ENCODE measurements at regions not wholly inside any gene's neighbourhood (a gene's known extent, or its start where the extent isn't known, plus 50 kb on each side); places are given as distances from the start of the nearest gene placed in this dataset.

GRCh38 chr11:16607675-16608644 is 130.5 kb upstream of the C11orf58 start:
- no peaks in the 10 kb centered on the region for H3K27me3 ChIP-seq (ENCODE audit: insufficient read depth, low read length, poor library complexity, severe bottlenecking)
- no peaks in the 10 kb centered on the region for H3F3A ChIP-seq (ENCODE audit: low read depth)
- no peak for TF ChIP-seq CTCF (conservative IDR thresholded peaks at IDR 0.05; ENCODE audit: low read length)
- no peak overlapping the region for H3K9ac ChIP-seq (ENCODE audit: low read depth, low read length, poor library complexity, severe bottlenecking)
- H4K20me1 ChIP-seq (ENCODE audit: insufficient read depth, low read length, poor library complexity, severe bottlenecking), result no peaks in the 10 kb centered on the region
- no peak overlapping the region for H2AFZ ChIP-seq (ENCODE audit: low read length)
- no peaks in the 10 kb centered on the region for H3K9me2 ChIP-seq (replicated peaks; ENCODE audit: low read depth, low read length)
- H3K9me3 ChIP-seq (ENCODE audit: insufficient read depth, low read depth, low read length), result no peaks in the 10 kb centered on the region
- no peaks in the 10 kb centered on the region for H3K79me2 ChIP-seq (ENCODE audit: insufficient read depth, low read length)
- no peak overlapping the region for H3K4me3 ChIP-seq (ENCODE audit: low read length, poor library complexity, severe bottlenecking)
- no peaks in the 10 kb centered on the region for H3K4me1 ChIP-seq (ENCODE audit: insufficient read depth, low read length, poor library complexity, severe bottlenecking)
- no peaks in the 10 kb centered on the region for H3K36me3 ChIP-seq (ENCODE audit: insufficient read depth, low read length)
- H3K4me2 ChIP-seq (ENCODE audit: low read depth, low read length, poor library complexity, severe bottlenecking), result no peak overlapping the region

- Histone ChIP-seq H3K79me2 (ENCODE audit: insufficient read depth, low read length) (no peaks in the 10 kb centered on the region), H2AFZ (ENCODE audit: low read length) (no peak overlapping the region), H3K4me3 (ENCODE audit: low read length, poor library complexity, severe bottlenecking) (no peak overlapping the region), H3K9me3 (ENCODE audit: insufficient read depth, low read depth, low read length) (no peaks in the 10 kb centered on the region), H3K9me2 (replicated peaks; ENCODE audit: low read depth, low read length) (no peaks in the 10 kb centered on the region), H3K4me2 (ENCODE audit: low read depth, low read length, poor library complexity, severe bottlenecking) (no peak overlapping the region), H3F3A (ENCODE audit: low read depth) (no peaks in the 10 kb centered on the region), H3K4me1 (ENCODE audit: insufficient read depth, low read length, poor library complexity, severe bottlenecking) (no peaks in the 10 kb centered on the region), H3K27me3 (ENCODE audit: insufficient read depth, low read length, poor library complexity, severe bottlenecking) (no peaks in the 10 kb centered on the region), H3K9ac (ENCODE audit: low read depth, low read length, poor library complexity, severe bottlenecking) (no peak overlapping the region), H4K20me1 (ENCODE audit: insufficient read depth, low read length, poor library complexity, severe bottlenecking) (no peaks in the 10 kb centered on the region), H3K36me3 (ENCODE audit: insufficient read depth, low read length) (no peaks in the 10 kb centered on the region)
- TF ChIP-seq EZH2phosphoT487 (IDR thresholded peaks at IDR 0.05; ENCODE audit: borderline replicate concordance), result no peak
- TF ChIP-seq CTCF (conservative IDR thresholded peaks at IDR 0.05; ENCODE audit: low read length), result no peak
Observed at GRCh38 chr11:16606784-16607674, 131.4 kb upstream of the C11orf58 start.

GRCh38 chr11:16605894-16606783 is 132.3 kb upstream of the C11orf58 start:
- Histone ChIP-seq H3K9me2 (replicated peaks; ENCODE audit: low read depth, low read length) (no peaks in the 10 kb centered on the region), H3K4me2 (ENCODE audit: low read depth, low read length, poor library complexity, severe bottlenecking) (no peak overlapping the region), H3K4me3 (ENCODE audit: low read length, poor library complexity, severe bottlenecking) (no peak overlapping the region), H3K9ac (ENCODE audit: low read depth, low read length, poor library complexity, severe bottlenecking) (no peak overlapping the region), H3K27me3 (ENCODE audit: insufficient read depth, low read length, poor library complexity, severe bottlenecking) (no peaks in the 10 kb centered on the region), H3K9me3 (ENCODE audit: insufficient read depth, low read depth, low read length) (no peaks in the 10 kb centered on the region), H3K36me3 (ENCODE audit: insufficient read depth, low read length) (no peaks in the 10 kb centered on the region), H2AFZ (ENCODE audit: low read length) (no peak overlapping the region), H3F3A (ENCODE audit: low read depth) (no peaks in the 10 kb centered on the region), H3K79me2 (ENCODE audit: insufficient read depth, low read length) (no peaks in the 10 kb centered on the region), H4K20me1 (ENCODE audit: insufficient read depth, low read length, poor library complexity, severe bottlenecking) (no peaks in the 10 kb centered on the region), H3K4me1 (ENCODE audit: insufficient read depth, low read length, poor library complexity, severe bottlenecking) (no peaks in the 10 kb centered on the region)
- peak; percentile 68 for TF ChIP-seq CTCF (conservative IDR thresholded peaks at IDR 0.05; ENCODE audit: low read length)
- TF ChIP-seq EZH2phosphoT487 (IDR thresholded peaks at IDR 0.05; ENCODE audit: borderline replicate concordance), result no peak

All from Loucy (cell line).